GM19023 (cell line): ENCODE measurements at regions not wholly inside any gene's neighbourhood (a gene's known extent, or its start where the extent isn't known, plus 50 kb on each side); places are given as distances from the start of the nearest gene placed in this dataset.
"Not testable (repeated sequence)": the region's sequence is repeated elsewhere in the genome, so short reads cannot be mapped to it uniquely, and the experiment has no call there.

Source experiments
- ATAC-seq: cut with Tn5 transposase; IDR thresholded peaks from one replicate; pipeline ENCODE4 v1.9.1; 2021; ENCODE audit warnings: mild to moderate bottlenecking, moderate library complexity; ENCODE audit not compliant: unreplicated experiment

GRCh38 chrX:66914080-66914479 lies 275.2 kb upstream of the EDA2R start:
- no peak for ATAC-seq

- no peak for ATAC-seq
These were observed 273.5 kb upstream of the EDA2R start for GRCh38 chrX:66912417-66912816.

DNA sequence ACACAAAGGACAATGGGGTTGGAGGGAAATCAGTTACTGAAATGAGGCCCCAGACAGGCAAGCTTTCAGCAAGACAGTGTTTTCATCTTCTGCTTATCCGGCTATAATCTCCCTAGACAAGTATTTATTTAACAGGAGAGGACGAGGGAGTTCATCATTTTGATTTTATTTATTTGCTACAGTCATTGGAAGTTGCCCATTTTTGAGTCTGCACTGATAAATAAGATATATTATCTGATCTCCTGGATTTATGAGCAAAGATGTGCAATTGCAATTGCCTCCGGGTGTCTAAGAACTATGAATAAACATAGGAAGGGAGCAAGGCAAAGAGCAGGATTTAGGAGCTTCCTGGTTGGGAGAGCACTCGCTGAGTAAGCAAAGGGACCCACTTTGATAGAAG lies 263.2 kb upstream of the EDA2R start:
- ATAC-seq = no peak

GRCh38 chrX:66900886-66901285 lies 262.0 kb upstream of the EDA2R start:
- no peak for ATAC-seq

DNA sequence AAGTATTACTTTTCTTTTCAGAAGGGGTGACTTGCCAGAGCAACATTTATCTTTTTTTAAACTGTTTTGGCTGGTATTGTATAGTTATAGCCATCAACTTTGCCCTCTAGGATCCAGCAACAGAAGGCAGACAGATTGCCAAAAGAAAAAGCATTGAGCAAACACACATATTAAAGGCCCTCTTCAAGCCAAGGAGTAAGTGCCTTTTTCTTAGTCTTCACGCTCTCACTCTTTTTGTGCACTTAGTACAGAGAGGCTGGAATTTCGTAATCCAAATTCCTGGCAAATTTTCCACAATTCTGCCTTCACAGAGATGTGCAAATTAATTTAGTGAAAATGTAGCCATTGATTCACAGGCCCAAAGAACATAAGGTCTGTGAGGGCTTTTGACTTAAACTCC lies 253.1 kb upstream of the EDA2R start:
- ATAC-seq = no peak

GRCh38 chrX:66889418-66889817 lies 250.5 kb upstream of the EDA2R start:
- ATAC-seq = no peak

GRCh38 chrX:66882101-66882500 lies 243.2 kb upstream of the EDA2R start:
- no peak for ATAC-seq

- no peak for ATAC-seq
These were observed 237.9 kb upstream of the EDA2R start for GRCh38 chrX:66876776-66877175.

DNA sequence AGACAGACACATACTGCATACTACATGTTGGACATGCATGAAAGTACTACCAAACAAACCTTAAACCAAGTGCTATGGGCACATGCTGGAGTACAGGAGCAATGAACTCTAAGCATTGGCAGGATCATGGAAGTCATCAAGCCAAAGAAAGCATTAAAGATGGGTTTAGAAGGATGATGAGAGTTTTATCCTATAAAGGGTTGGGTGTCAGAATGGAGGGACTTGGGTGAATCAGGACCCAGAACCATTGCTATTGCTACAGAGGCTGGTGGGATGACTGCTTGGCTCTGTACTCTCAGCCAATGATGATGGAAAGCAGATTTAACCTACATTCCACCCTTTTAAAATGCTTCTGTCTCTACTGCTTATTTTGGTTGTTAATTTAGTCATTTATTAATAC lies 233.9 kb upstream of the EDA2R start:
- ATAC-seq = no peak

DNA sequence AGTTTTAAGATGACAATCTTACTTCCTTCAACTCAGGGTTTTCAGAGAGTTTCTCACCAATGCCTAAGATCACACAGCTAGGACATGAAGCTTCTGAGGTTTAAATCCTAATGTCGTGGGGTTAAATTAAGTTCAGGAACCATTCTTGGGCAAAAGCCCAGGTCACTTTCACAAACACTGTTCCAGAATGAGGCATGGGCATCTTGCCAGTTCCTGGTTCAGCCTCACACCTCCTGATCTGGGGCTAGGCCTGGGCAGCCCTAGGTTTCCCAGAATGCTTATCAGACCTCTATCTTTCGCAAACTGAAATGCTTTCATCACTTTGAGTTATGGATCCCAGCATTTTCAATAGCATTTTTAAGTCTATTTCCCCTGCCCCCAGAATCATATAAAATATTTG lies 224.8 kb upstream of the EDA2R start:
- ATAC-seq = no peak

DNA sequence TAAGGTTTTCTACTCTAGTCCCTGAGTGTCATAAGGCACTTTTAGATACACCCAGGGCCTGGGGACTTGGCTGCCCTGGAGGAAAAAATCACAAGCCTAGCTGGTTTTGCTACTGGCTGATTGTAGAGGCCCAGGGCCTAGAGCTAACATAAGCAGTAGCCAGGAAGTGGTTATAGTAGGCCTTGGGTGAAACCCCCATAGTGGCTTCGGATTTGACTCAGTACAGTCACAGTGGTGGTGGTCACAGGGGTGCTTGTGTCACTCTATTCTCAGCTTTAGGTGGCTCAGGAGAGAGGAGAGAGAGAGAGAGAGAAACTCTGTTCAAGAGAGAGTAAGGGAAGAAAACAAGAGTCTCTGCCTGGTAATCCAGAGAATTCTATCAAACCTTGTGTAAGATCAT lies 194.5 kb upstream of the EDA2R start:
- peak; percentile 99 for ATAC-seq

- ATAC-seq = no peak
These were observed 176.3 kb upstream of the EDA2R start for GRCh38 chrX:66815227-66815626.

GRCh38 chrX:66794514-66794913 lies 155.6 kb upstream of the EDA2R start:
- not testable (repeated sequence) for ATAC-seq

GRCh38 chrX:66766318-66766717 lies 127.4 kb upstream of the EDA2R start:
- ATAC-seq = no peak

DNA sequence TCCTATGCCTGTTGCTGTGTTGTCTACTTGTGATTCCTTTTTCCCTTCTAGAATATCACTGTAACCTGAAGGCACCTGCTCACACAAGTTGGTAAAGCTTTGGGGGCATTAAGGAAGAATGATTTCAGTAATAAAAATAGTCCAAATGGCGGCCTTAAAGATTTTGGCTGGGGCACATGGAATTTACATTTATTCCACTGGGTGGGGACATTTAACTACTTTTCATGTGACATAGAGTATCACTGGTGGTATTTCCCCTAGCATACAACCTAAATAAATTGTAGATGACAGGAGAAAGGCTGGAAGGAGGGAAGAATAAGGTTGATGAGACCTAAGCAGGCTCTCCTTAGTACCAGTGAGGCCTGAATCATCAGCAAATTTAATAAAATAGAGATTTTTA lies 121.8 kb upstream of the EDA2R start:
- ATAC-seq = no peak

DNA sequence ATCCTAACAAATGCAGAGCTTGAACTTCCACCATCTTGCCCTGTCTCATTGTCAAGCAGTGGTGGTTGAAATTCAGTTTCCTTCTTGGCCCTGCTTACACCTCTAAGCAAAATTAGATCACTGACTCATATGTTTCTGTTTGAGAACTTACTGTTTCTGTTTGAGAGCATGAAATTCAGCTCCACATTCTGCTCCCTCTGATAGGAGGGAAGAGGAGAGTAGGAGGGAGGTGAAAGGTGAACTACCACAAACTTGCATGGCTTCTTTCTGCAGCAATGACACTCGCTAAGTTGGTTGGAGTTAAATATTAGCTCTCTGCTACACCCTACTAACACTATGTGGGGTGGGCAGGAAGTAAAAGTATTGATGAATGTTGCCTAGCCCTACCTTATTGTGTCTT lies 117.8 kb upstream of the EDA2R start:
- ATAC-seq = no peak

DNA sequence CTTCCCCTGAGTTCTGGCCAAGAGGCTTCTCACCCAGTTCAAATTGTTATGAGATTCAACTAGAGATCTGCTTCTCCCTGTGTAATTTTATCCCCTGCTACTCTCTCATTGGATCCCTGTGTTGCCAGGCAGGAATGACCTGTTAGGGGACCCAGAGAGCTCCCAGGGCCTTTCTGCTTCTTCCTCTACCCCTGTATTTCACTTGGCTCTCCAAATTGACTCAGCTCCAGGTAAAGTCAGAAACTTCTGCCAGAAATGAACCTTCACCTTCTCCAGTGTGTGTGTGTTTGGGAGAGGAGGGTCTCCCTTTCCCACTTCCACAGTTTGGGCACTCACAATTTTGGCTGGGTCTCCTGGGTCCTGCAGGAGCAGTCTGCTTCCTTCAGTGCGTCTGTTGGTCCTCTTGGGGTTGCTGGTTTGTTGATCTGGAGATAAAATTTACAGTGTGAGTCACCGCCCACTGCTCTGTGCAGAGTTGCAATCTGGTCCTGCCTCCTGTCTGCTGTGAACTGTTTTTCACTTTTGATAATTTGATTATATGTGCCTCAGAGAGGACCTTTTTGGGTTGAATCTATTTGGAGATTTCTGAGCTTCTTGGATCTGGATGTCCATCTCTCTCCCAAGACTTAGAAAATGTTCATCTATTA lies 112.4 kb upstream of the EDA2R start:
- ATAC-seq = no peak

- ATAC-seq = not testable (repeated sequence)
These were observed 105.6 kb upstream of the EDA2R start for GRCh38 chrX:66744519-66744918.

DNA sequence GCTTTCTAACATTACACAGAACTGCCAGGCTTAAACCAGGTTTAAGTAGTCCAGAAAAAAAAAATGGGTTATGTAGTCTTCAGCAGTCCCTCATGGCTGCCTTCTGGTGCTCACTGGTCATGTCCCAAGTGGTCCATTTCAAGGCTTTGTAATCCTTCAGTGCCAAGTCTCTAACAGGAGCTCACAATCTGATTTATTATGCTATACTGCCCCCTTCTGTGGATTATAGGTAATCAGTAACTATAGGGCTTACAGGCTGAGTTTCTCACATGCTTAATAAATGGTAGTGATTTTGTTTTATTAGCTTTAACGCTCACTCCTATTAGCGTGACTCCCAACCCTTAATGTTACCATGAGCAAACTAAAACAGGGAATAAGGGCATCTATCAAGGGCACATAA lies 92.5 kb upstream of the EDA2R start:
- peak; percentile 42 for ATAC-seq

- ATAC-seq = peak; percentile 84
These were observed 90.0 kb upstream of the EDA2R start for GRCh38 chrX:66728818-66729271.

DNA sequence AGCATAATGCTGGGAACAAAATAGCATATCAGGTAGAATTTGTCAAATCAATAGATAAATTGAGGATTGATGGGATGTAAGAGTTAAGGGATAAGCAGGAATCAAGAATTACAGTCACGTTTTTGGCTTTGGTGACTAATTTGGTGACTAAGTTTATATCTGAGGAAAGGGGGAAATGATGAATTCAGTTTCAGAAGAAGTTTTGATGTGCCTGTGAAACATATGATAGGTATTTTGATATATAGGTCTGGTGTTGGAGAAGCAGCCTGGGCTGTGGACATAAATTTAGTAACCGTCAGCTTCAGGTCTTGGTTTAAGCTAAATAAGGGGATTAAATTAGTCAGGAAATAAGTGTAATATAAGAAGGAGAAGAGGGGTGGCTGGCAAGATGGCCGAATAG lies 79.0 kb upstream of the EDA2R start:
- no peak for ATAC-seq

DNA sequence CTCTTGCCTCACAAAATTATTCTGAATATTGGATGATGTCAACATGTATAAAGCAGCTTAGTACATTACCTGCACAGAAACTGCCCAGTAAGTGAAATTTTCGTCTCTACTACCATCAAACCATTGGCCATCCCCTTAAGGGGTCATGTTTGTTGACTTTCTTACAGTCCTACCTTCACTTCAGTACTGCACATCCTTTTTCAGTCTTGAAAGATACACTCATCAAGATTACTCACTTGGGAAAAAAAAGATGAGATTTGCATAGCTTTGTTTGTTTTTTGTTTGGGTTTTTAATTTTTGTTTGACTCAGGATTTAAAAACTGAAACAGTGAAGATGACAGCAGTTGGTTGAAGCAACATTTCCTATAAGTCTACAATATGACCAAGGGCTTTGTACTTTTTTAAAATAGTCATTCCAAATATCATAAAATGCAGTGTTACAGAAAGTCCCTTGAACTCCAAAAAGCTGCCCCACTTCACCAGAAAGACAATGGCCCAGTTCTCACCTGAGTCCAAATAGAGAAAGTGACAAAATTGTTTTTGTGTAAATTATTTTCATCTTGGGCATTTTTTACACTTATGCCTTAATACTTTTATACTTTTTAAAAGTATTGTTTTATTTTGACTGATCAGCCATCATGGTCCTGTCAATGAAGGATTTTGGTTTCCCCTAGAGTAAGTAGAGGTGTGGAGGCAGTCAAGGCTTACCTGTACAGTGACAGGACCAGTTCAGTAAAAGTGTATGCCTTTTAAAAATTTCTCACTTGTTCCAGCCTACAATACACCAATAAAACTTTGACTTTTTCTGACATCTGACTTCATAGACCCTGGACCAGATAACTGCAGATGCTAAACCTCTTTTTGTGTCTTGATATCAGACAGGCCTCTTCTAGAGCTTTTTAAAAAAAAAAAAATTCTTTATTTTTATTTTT lies 59.7 kb upstream of the EDA2R start:
- peak; percentile 50 for ATAC-seq
